GM21381 (cell line): ENCODE measurements at regions not wholly inside any gene's neighbourhood (a gene's known extent, or its start where the extent isn't known, plus 50 kb on each side); places are given as distances from the start of the nearest gene placed in this dataset.
A peak's percentile ranks its signal among the peaks of the same experiment; 100 is the strongest.
"Not testable (repeated sequence)": the region's sequence is repeated elsewhere in the genome, so short reads cannot be mapped to it uniquely, and the experiment has no call there.

Experiments used
- ATAC-seq: cut with Tn5 transposase; IDR thresholded peaks from one replicate; pipeline ENCODE4 v1.9.1; 2021; ENCODE audit warnings: mild to moderate bottlenecking, moderate library complexity; ENCODE audit not compliant: unreplicated experiment

DNA sequence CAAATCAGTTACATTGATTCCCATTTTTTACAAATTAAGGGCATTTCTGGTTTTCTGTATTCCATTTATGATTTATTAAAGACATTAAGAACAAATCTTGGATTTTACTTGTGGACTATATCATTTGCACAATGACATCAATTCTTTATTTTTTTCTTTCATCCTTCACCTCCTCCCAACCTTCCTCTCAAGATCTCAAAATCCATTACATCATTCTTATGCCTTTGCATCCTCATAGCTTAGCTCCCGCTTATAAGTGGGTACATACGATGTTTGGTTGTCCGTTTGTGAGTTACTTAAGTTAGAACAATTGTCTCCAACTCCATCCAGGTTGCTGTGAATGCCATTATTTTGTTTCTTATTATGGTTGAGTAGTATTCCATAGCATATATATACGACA lies 752.8 kb downstream of the CD109 start:
- ATAC-seq: no peak

DNA sequence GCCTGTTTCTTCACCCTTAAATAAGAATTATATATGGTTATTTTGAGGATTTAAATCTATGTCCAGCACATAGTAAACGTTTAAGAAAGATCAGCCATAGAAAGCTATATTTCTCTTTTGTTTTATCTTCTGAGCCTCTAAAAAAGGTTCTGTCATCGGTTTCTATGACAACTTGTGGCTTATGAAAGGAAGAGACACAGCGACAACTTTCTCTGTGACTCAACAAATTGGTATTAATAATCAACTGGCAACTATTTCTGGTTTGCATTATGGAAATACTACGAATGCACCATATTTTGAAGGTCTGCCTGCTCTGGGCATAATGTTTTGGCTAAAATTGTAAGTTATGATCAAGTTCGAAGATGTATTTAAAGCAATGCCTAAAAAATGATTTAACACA lies 751.0 kb downstream of the CD109 start:
- ATAC-seq: peak; percentile 94

DNA sequence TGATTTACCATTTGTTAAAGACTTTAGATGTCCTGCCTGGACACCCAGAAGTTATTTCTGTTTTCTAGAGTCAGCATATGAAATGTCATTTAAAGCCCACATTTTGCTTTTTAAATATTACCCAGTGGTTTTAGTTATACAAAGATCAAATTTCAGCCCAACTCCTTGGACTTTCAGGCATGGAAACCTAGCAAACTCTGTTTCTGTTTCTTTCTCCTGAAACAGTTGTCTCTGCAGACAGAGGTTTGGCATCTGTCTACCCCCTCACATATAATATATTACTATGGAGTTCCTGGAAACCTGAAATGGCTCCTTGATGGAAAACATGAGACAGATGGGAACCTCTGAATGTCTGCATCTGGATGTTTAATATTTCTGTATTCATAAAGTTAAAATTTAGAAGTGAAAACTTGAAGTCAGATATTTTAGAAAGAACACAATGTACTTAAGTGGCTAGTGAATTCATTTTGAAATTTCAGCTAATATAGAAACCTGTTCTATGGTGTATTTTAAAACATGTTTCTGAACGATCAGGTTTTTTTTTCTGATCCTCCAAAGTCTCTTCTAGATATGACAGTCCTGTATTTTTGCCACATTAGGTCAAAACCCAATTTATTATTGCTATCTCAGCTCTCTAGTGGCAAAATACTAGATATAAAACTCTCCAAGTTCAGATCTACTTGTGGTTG lies 743.3 kb downstream of the CD109 start:
- no peak for ATAC-seq

DNA sequence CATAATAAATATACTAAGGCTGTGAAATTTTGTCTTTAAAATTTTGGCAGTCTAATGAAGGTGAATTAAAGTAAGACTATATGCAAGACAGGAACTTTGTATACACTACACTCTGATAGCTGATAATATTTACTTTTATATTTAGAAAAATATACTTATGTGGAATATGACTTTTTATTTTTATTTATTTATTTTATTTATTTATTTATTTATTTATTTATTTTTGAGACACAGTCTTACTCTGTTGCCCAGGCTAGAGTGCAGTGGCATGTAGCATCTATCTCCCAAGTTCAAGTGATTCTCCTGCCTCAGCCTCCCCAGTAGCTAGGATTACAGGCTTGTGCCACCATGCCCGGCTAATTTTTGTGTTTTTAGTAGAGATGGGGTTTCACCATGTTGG lies 742.4 kb downstream of the CD109 start:
- not testable (repeated sequence) for ATAC-seq

DNA sequence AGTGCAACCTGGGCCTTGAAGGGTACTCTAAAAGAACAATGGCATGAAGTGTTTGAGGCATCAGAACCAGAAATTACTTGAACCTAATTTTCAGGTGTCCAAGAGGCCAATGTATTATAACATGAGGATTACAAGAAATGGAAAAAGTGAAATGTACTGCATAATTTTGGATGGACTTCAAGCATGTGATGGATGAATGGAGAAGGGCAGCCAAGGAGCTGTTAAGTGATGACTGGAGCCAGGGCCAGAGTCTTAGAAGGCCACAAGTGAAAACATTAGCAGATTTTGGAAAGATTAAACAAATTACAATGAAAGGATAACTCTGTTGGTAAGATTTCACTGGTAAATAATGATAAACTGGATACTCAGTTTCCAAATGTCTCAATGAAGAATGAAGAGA lies 738.2 kb downstream of the CD109 start:
- no peak for ATAC-seq

DNA sequence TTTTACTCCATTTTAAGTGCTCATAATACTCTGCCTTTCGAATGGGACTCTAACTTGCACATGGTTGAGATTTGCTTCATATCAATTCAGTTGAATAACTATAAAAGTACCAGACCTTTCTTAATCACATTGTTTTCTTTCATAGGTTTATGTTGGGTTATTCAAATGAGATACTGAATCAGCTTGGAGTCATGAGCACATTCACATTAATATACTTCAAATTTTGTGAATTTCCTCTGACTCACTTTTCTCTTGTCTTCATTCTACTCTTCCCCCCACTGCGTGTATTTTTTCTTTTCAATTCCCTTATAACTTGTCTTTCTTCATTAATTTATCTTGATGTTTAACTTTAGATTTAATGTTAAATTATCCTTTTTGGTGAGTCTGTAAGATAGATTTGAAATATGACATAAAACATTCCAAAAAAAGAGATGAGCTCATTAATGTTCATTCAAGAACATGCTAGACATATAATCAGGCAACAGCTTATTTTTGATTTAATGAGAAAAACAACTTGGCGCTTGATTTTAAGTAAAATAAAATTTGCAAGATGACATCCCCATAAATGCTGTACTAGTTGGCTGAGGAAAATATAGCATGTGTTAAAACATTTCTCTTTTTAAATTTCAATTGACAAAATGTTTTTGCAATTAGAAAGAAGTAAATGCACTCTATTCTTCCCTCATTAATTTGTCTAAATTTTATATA lies 736.0 kb downstream of the CD109 start:
- no peak for ATAC-seq

DNA sequence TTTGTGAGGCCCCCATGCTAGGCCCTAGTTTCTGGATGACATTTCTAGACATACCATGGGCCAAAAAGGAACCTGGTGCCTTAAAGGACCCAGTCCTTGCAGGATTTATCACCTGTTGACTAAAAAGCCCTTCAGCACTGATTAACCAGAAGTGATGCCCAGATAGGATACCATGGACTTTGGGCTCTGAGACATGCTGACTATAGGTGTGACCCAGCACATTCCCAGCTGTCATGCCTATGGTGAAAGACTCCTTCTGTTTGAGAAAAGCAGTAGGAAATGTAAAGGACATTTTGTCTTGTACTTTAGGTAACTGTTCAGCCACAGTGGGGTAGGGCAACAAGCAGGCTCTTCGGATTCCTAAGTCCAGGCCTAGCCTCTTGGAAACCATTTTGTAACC lies 724.2 kb downstream of the CD109 start:
- ATAC-seq: no peak

DNA sequence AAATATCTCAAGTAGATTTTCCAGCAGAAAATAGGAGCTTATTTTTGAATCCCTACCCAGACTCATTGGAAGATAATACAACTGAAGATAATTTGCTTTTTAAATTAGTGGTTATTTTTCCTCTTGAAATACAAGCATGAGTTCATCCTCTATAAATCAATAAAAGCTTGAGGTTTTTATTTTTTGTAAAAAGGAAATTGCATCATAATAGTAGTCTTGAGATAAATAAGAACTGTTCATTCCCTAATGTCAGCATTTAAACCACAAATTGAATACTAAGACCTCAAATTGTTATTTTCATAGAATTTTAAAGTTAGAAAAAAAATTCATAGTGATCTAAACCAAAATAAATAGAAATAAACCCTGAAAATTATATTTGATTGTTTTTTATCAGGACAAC lies 719.1 kb downstream of the CD109 start:
- ATAC-seq: no peak

DNA sequence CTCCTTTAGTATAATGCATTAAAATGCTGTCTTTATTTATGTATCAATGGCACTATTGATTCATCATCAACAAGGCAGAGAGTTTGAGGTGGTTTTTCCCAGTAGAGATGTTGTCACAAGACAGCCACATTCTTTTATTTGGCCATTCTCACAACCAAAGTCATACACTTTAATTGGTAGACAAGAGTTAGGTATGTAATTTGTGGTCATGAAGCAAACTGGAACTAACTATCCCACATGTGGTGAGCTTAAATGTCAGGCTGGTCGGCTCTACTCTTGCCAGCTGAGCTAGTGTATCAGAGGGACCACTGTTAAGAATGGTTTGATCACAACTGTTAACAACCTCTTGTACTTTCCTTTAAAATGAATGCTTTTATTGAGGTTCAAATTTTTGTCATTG lies 714.6 kb downstream of the CD109 start:
- no peak for ATAC-seq

DNA sequence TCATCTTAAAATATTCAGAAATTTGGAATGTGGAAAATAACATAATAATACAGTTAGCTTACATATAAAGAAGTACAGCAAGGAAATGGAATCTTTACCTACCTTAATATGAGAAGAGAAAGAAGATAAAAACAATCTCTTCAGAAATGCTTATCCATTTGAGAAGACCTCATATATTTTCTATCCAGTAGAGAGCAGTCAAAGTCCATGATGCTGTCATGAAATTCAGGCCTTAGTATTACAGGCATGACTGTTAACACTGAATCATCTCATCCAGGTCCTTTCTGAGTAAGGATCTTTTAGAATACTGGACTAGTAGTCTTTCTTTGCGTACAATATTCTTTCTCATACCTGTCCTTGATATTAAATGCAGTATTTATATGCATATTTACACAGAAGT lies 713.4 kb downstream of the CD109 start:
- ATAC-seq: peak; percentile 83

DNA sequence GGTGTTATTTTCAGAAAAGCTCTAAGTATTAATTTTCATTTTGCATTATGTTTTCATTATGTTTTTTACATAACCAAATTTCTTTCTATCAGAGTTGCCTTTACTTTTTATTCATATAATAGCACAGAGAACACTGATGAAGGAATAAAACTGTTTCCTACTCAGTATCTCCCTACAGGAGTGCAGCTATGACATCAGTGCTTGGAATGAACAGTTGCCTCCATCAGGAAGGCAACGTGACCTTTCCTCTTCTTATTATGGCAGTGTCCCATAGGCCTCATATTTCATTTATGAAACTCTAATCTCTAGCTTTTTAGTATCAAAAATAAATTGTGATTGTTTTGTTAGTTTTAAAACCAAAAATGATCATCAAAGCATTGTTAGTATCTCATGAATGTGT lies 712.8 kb downstream of the CD109 start:
- no peak for ATAC-seq

DNA sequence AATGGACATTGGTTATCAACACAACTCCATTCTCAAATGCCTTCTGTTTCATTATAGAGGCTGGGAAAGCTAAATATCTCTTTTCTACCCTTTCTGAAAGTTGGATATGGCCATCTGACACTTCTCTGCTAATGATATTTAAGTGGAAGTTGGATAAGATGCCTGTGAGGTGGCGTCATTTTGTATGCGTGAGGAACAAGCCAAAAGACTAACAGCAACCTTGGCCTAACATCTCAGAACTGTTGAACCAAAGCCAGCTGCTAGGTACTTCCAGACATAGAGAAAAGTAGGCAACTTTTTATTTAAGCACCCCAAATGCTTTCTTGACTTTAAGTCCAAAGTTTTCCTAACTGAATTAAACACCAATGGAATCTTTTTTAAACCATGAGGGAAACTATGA lies 708.4 kb downstream of the CD109 start:
- ATAC-seq: no peak

DNA sequence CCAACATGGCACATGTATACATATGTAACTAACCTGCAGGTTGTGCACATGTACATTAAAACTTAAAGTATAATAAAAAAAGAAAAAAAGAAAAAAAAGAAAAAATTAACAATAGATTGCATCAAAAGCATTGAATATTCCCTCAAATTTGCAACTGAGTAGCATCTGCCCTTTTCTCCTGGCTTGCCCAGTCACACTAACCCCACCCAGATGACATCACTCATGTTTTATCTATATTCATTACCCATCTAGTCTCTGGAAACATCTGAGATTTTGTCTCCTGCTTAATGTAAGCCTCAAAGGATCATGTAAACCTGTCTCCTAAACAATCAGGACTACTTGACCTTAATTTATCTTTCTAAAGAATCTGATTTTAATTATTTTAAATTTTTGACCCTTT lies 706.8 kb downstream of the CD109 start:
- ATAC-seq: no peak

DNA sequence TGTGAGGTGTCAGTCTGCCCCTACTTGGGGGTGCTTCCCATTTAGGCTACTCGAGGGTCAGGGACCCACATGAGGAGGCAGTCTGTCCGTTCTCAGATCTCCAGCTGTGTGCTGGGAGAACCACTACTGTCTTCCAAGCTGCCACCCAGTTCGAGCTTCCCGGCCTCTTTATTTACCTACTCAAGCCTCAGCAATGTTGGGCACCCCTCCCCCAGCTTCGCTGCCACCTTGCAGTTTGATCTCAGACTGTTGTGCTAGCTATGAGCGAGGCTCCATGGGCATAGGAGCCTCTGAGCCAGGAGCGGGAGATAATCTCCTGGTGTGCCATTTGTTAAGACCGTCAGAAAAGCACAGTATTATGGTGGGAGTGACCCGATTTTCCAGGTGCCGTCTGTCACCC lies 682.4 kb downstream of the CD109 start:
- ATAC-seq: not testable (repeated sequence)

DNA sequence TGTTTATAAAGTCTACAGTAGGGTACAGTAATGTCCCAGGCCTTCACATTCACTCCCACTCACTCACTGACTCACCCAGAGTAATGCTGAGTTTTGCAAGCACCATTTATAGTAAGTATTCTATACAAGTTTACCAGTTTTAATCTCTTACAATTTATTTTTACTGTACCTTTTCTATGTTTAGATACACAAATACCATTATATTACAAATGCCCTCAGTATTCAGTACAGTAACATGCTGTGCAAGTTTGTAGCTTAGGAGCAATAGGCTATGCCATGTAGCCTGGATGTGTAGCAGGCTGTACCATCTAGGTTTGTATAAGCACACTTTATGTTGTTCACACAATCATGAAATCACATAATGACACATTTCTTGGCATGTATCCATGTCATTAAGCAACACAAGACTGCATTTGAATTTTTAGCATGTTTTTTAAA lies 673.6 kb downstream of the CD109 start:
- ATAC-seq: no peak

DNA sequence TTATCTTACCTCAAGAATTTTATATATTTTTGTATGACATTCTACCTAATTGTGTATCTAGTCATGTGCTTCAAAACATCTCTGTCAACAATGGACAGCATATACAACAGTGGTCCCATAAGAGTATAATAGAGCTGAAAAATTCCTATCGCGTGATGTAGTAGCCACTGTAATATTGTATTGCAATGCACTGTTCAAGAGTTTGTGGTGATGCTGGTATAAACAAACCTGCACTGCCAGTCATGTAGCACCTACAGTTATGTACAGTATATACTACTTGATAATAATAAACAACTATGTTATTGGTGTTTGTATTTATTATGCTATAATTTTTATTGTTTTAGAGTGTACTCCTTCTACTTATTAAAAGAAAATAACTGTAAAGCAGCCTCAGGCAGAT lies 672.7 kb downstream of the CD109 start:
- no peak for ATAC-seq

DNA sequence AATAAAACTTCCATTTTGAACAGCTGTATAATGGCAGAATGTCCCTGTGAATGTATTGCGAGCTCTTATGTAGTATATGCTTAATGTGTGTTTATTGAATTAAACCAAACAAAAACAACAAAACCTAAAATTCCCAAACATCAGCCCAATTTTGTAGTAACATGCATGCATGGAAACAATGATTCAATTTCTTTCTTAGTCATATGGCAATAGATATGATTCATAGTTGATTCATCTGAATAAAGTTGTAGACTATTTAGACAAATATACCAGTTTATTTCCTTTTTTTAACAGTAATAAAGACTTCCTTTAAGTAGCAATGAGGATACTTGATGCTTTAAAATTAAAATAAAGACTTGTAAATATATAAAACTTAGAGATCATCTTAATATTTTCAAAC lies 670.6 kb downstream of the CD109 start:
- no peak for ATAC-seq

DNA sequence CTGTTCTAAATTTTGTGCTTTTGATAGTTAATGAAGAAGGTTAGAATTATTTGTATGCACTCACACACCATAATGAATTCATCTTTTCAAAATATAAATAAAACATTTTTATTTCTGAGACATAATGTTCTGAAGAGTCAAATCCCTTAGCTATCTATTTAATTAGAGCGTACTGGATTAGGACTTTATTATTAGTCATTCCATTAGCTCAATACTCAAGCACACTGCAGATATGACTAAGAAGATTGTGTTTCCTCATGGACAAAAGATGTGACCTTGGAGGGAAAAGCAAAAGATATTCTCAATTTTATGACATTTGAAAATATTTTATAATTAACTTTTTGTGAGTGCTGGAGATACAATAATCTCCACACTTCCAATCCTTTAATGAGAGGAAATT lies 666.4 kb downstream of the CD109 start:
- no peak for ATAC-seq

DNA sequence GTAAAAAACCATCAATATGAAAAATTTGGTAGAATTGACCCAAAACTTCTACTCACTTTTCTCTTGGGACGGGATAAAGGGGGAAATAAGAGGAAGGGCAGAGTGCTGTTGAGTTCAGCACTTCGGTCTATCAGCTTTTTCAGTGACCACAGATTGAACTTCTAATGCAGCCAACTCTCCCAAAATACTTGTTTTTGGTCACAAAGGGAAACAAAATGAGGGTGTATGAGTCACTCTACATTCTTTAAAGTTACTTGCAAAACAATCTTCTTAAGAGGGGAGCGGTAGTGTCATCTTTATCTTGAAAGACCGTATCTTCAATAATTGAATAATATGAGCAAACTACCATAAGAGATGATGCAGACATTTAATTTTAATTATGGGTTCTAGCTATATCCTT lies 661.3 kb downstream of the CD109 start:
- ATAC-seq: no peak

DNA sequence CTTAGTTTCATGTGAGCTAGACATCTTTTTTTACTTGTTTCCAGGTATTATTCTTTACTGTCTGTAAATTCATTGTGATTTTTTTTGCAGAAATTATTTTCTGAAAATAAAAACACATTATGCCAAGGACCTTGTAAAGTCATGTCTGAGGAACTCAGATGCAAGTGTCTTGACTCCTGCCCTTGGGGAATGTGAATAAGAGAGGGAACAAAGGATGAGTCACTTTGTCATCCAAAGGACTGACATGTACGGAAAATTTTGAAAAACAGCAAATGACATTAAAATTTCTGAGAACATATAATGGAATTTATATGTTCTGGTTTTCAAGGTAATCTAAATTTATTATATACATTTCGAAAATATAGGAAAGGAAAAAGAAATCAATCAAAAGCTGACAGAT lies 660.4 kb downstream of the CD109 start:
- no peak for ATAC-seq

DNA sequence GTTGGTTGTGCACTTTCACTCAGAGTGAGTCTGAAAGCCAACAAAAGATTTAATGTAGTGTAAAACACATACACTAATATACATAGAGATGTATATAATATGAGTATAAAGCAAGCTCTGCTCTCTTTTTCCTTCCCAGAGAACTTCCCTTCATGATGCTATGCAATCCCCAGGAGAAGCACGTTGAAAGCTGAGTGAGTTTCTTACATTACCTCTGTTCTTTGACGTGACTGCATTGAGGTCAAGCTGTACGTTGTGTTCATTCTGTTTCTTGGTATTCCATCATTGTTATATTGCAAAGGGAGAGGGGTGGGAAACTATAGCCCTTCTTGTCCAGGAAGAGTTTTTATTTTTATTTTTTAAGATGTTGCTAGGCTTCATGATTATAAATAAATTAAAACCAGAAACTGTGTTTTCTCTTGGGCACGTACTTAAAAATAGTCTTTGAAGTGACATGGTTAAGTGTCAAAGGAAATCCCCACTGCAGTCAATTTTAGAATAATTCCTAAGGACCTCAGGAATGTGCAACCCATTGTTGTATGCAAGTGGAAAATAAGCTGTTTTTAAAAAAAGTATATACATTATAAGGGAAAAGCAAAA lies 651.0 kb downstream of the CD109 start:
- no peak for ATAC-seq

DNA sequence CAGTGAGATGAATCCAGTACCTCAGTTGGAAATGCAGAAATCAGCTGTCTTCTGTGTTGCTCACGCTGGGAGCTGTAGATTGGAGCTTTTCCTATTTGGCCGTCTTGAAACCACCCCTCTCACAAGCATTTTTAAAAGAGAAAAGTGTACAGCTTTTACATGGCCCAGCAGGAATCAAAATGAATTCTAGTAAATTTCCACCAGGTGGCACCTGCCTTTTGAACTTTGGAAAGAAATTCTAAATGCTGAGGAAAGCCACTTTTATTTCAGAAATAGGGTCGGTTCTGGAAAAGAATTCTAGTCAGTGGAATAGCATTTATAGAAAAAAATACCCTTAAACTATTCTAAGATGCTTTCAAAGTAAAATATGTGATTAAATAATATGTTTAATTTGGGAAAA lies 647.8 kb downstream of the CD109 start:
- ATAC-seq: no peak
